Activated CD8-positive, alpha-beta T cell treated with anti-CD3 and anti-CD28 coated beads for 36 hours (primary cell): ENCODE measurements at regions not wholly inside any gene's neighbourhood (a gene's known extent, or its start where the extent isn't known, plus 50 kb on each side); places are given as distances from the start of the nearest gene placed in this dataset.

Experiments
- ATAC-seq: fragments of 200-7000 bp; cut with Tn5 transposase; one replicate; pipeline ENCODE4 v1.10.0; 2021; ENCODE audit warnings: mild to moderate bottlenecking, moderate library complexity
- CTCF ChIA-PET: fragments of 350-600 bp; sonication (Branson Sonifier 250); formaldehyde crosslinking; loops from one replicate; lab custom pipeline; 2021; ENCODE audit warnings: antibody characterized with exemption; lab: Charles Lee
- POLR2A ChIA-PET: fragments of 350-600 bp; sonication (Branson Sonifier 250); formaldehyde crosslinking; loops from one replicate; lab custom pipeline; 2021; ENCODE audit warnings: antibody characterized with exemption; lab: Charles Lee
- DNase-seq: peaks from one replicate; pipeline ENCODE4 v3.0.0-alpha.2; 2020
- H3K27ac Mint-ChIP-seq: one replicate; pipeline ENCODE4 v1.8.0; 2021; ENCODE audit warnings: mild to moderate bottlenecking, mixed read lengths
- H3K27me3 Mint-ChIP-seq: one replicate; pipeline ENCODE4 v1.8.0; 2021; ENCODE audit warnings: mixed read lengths
- H3K36me3 Mint-ChIP-seq: one replicate; pipeline ENCODE4 v1.8.0; 2021; ENCODE audit warnings: low read depth, mixed read lengths
- H3K4me1 Mint-ChIP-seq: one replicate; pipeline ENCODE4 v1.8.0; 2021; ENCODE audit warnings: low read depth, mixed read lengths
- H3K4me3 Mint-ChIP-seq: one replicate; pipeline ENCODE4 v1.8.0; 2021; ENCODE audit warnings: mild to moderate bottlenecking, moderate library complexity, mixed read lengths
- H3K9me3 Mint-ChIP-seq: one replicate; pipeline ENCODE4 v1.8.0; 2021; ENCODE audit warnings: mixed read lengths
- CTCF ChIP-seq: fragments of 200-600 bp; IDR thresholded peaks from one replicate; pipeline ENCODE4 v1.8.0; 2022; ENCODE audit warnings: antibody characterized with exemption, mild to moderate bottlenecking
- intact Hi-C: fragments of 100-400 bp; cut with micrococcal nuclease; formaldehyde crosslinking; loops from one replicate; pipeline ENCODE4 v1.10.0; 2022

GRCh38 chr9:117775591-117775990 lies 71.4 kb downstream of the TLR4 start:
- H3K27me3 Mint-ChIP-seq = peaks cover 10% of the 10 kb centered on the region

GRCh38 chr9:117777823-117778222 lies 73.6 kb downstream of the TLR4 start:
- no peaks in the 10 kb centered on the region for H3K36me3 Mint-ChIP-seq
- no peak for ATAC-seq
- H3K4me3 Mint-ChIP-seq = no peak overlapping the region
- H3K27me3 Mint-ChIP-seq = peaks cover 5% of the 10 kb centered on the region
- H3K4me1 Mint-ChIP-seq = peaks cover 6% of the 10 kb centered on the region
- ChIA-PET CTCF (no interaction called here), POLR2A (no interaction called here)
- intact Hi-C loops = no loop called here
- no peak overlapping the region for H3K27ac Mint-ChIP-seq
- TF ChIP-seq CTCF = no peak
- no peak for DNase-seq
- no peaks in the 10 kb centered on the region for H3K9me3 Mint-ChIP-seq

More at GRCh38 chr9:117775591-117775990, 71.4 kb downstream of the TLR4 start:
- Mint-ChIP-seq H3K27ac (no peak overlapping the region), H3K4me3 (no peak overlapping the region), H3K36me3 (no peaks in the 10 kb centered on the region), H3K9me3 (no peaks in the 10 kb centered on the region), H3K4me1 (peaks cover 6% of the 10 kb centered on the region)
- no peak for ATAC-seq
- ChIA-PET POLR2A (no interaction called here), CTCF (no interaction called here)
- DNase-seq = no peak
- intact Hi-C loops = no loop called here
- no peak for TF ChIP-seq CTCF

- CTCF ChIA-PET = no interaction called here
- peaks cover 1% of the 10 kb centered on the region for H3K27me3 Mint-ChIP-seq
- POLR2A ChIA-PET = no interaction called here
- no peaks in the 10 kb centered on the region for H3K36me3 Mint-ChIP-seq
- H3K27ac Mint-ChIP-seq = no peak overlapping the region
- H3K4me3 Mint-ChIP-seq = no peak overlapping the region
- intact Hi-C loops = no loop called here
- TF ChIP-seq CTCF = no peak
- H3K4me1 Mint-ChIP-seq = peaks cover 6% of the 10 kb centered on the region
- ATAC-seq (no peak), DNase-seq (no peak)
- no peaks in the 10 kb centered on the region for H3K9me3 Mint-ChIP-seq
Measured at GRCh38 chr9:117779760-117780159, 75.6 kb downstream of the TLR4 start.

- DNase-seq = peak; percentile 66
- Mint-ChIP-seq H3K9me3 (no peaks in the 10 kb centered on the region), H3K27me3 (peaks cover 2% of the 10 kb centered on the region), H3K36me3 (no peaks in the 10 kb centered on the region), H3K27ac (no peak overlapping the region), H3K4me1 (peaks cover 6% of the 10 kb centered on the region), H3K4me3 (no peak overlapping the region)
- ChIA-PET POLR2A (no interaction called here), CTCF (interaction anchor here (0.8 kb wide), 1 partner anchor 360 kb away, joined by 3 read pairs; no protein-coding TSS in a partner anchor)
- ATAC-seq = peak; percentile 78
- intact Hi-C loops = no loop called here
- peak; percentile 52 for TF ChIP-seq CTCF
Measured at GRCh38 chr9:117782931-117783788, 79.0 kb downstream of the TLR4 start.

GRCh38 chr9:117783828-117784227 lies 79.6 kb downstream of the TLR4 start:
- DNase-seq = peak; percentile 38
- ChIA-PET POLR2A (no interaction called here), CTCF (no interaction called here)
- Mint-ChIP-seq H3K36me3 (no peaks in the 10 kb centered on the region), H3K27ac (no peak overlapping the region), H3K4me1 (peaks cover 6% of the 10 kb centered on the region), H3K9me3 (no peaks in the 10 kb centered on the region), H3K27me3 (peaks cover 3% of the 10 kb centered on the region), H3K4me3 (no peak overlapping the region)
- ATAC-seq = peak; percentile 78
- intact Hi-C loops = no loop called here
- TF ChIP-seq CTCF = no peak
